ENCODE measurements at regions not wholly inside any gene's neighbourhood (a gene's known extent, or its start where the extent isn't known, plus 50 kb on each side); places are given as distances from the start of the nearest gene placed in this dataset.

DNA sequence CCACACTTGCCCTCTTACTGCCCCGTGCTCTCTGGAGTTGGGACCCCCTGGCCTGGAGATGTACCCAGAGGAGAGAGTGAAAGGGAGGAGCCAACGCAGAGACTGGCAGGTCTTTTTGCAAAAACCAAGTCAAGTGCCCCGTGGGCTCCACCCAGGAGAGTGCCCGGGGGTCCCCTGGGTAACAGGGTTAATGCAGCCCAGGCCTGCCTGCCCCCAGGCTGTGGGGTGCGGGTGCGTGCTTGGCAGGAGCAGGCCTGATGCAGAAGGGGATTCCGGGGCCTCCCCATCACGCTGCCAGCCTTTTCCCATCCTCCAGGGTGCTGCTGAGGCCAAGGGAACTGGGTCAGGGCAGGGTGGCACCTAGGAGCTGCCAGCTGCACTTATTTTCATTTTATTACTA lies 184.4 kb downstream of the ERMARD start:
- Histone ChIP-seq H3K4me3 (ENCODE audit: low read depth, low read length, poor library complexity, severe bottlenecking) (no peak overlapping the region), H3K27me3 (replicated peaks; ENCODE audit: insufficient read depth, low read depth, low read length, poor library complexity) (no peaks in the 10 kb centered on the region), H3K4me1 (ENCODE audit: insufficient read depth, low read length, poor library complexity, severe bottlenecking) (no peaks in the 10 kb centered on the region), H3K9me3 (ENCODE audit: low read depth, low read length, poor library complexity, severe bottlenecking) (no peaks in the 10 kb centered on the region), H3K27ac (ENCODE audit: low read depth, low read length, poor library complexity, severe bottlenecking) (no peak overlapping the region), H3K36me3 (ENCODE audit: insufficient read depth, low read length, poor library complexity, severe bottlenecking) (no peaks in the 10 kb centered on the region)
- no TSS peak for BruUV-seq (replicated peaks)
- ChIA-PET CTCF (no interaction called here), POLR2A (ENCODE audit: low non-redundant PET) (no interaction called here)
- TF ChIP-seq CTCF (conservative IDR thresholded peaks at IDR 0.05; ENCODE audit: low read depth, low read length) (no peak), EZH2 (IDR thresholded peaks at IDR 0.05; ENCODE audit: borderline replicate concordance, low read depth, low read length, poor library complexity, severe bottlenecking) (no peak)
- no peak for DNase-seq (ENCODE audit: low spot score)
- intact Hi-C loops (cut with micrococcal nuclease; ENCODE audit: unreplicated experiment) = no loop called here

DNA sequence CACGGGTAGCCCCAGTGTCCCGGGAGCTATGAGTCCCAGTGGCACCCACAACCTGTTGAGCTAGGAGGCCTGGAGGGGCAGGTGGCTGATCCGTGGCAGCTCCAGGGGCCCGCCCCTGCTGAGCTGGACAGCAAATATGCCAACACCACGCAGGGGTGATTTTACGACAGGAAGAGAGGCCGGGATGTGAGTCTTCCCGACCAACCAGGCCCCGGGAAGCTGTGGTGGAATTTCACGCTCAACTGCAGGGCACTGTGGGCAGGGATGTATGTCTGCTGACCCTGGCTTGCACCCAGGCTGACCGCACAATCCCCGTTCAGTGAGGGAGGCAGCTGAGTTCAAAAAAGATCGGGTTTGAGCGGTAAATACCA lies 183.9 kb downstream of the ERMARD start:
- Histone ChIP-seq H3K27ac (ENCODE audit: low read depth, low read length, poor library complexity, severe bottlenecking) (no peak overlapping the region), H3K27me3 (replicated peaks; ENCODE audit: insufficient read depth, low read depth, low read length, poor library complexity) (no peaks in the 10 kb centered on the region), H3K4me1 (ENCODE audit: insufficient read depth, low read length, poor library complexity, severe bottlenecking) (no peaks in the 10 kb centered on the region), H3K36me3 (ENCODE audit: insufficient read depth, low read length, poor library complexity, severe bottlenecking) (no peaks in the 10 kb centered on the region), H3K4me3 (ENCODE audit: low read depth, low read length, poor library complexity, severe bottlenecking) (no peak overlapping the region), H3K9me3 (ENCODE audit: low read depth, low read length, poor library complexity, severe bottlenecking) (no peaks in the 10 kb centered on the region)
- DNase-seq (ENCODE audit: low spot score) = no peak
- intact Hi-C loops (cut with micrococcal nuclease; ENCODE audit: unreplicated experiment) = no loop called here
- no TSS peak for BruUV-seq (replicated peaks)
- TF ChIP-seq EZH2 (IDR thresholded peaks at IDR 0.05; ENCODE audit: borderline replicate concordance, low read depth, low read length, poor library complexity, severe bottlenecking) (no peak), CTCF (conservative IDR thresholded peaks at IDR 0.05; ENCODE audit: low read depth, low read length) (no peak)
- ChIA-PET CTCF (no interaction called here), POLR2A (ENCODE audit: low non-redundant PET) (no interaction called here)

DNA sequence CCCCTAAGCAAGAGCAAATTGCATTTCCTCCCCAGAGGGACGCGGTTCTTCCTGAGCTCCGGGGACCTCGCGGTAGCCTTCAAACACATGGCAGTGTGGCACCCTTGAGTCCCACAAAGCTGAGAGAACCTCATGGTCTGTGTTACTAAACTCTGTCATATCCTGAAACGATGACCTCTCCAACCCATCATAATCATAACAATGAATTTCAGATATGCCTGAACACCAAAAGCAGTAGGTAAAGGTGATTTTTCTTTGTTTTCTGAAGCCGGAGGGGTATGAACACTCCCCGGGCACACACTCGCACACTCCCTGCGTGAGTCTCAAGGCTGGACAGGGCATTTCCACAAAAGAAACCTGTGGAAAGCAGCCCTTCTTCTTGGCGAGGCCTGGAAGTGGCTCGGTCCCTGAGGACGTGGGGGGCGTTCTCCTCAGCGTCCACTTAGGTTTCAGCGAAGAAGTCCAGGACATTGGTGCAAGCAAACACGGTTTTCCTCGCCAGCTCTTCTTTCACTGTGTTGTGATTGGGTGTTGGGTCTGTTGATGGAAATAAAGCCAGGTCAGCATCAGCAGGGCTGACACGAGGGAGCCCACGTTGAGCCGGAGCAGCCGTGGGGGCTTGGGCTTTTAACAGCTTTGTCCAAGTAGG lies 183.4 kb downstream of the ERMARD start:
- no TSS peak for BruUV-seq (replicated peaks)
- DNase-seq (ENCODE audit: low spot score) = no peak
- intact Hi-C loops (cut with micrococcal nuclease; ENCODE audit: unreplicated experiment) = no loop called here
- no peaks in the 10 kb centered on the region for H3K9me3 ChIP-seq (ENCODE audit: low read depth, low read length, poor library complexity, severe bottlenecking)
- H3K4me1 ChIP-seq (ENCODE audit: insufficient read depth, low read length, poor library complexity, severe bottlenecking) = no peaks in the 10 kb centered on the region
- TF ChIP-seq CTCF (conservative IDR thresholded peaks at IDR 0.05; ENCODE audit: low read depth, low read length) (no peak), EZH2 (IDR thresholded peaks at IDR 0.05; ENCODE audit: borderline replicate concordance, low read depth, low read length, poor library complexity, severe bottlenecking) (no peak)
- ChIA-PET CTCF (no interaction called here), POLR2A (ENCODE audit: low non-redundant PET) (interaction anchor here (0.5 kb wide), 1 partner anchor 28 kb away, joined by 3 read pairs; no protein-coding TSS in a partner anchor)
- no peak overlapping the region for H3K27ac ChIP-seq (ENCODE audit: low read depth, low read length, poor library complexity, severe bottlenecking)
- H3K27me3 ChIP-seq (replicated peaks; ENCODE audit: insufficient read depth, low read depth, low read length, poor library complexity) = no peaks in the 10 kb centered on the region
- H3K4me3 ChIP-seq (ENCODE audit: low read depth, low read length, poor library complexity, severe bottlenecking) = no peak overlapping the region
- no peaks in the 10 kb centered on the region for H3K36me3 ChIP-seq (ENCODE audit: insufficient read depth, low read length, poor library complexity, severe bottlenecking)
